ENCODE measurements at regions not wholly inside any gene's neighbourhood (a gene's known extent, or its start where the extent isn't known, plus 50 kb on each side); places are given as distances from the start of the nearest gene placed in this dataset.

DNA sequence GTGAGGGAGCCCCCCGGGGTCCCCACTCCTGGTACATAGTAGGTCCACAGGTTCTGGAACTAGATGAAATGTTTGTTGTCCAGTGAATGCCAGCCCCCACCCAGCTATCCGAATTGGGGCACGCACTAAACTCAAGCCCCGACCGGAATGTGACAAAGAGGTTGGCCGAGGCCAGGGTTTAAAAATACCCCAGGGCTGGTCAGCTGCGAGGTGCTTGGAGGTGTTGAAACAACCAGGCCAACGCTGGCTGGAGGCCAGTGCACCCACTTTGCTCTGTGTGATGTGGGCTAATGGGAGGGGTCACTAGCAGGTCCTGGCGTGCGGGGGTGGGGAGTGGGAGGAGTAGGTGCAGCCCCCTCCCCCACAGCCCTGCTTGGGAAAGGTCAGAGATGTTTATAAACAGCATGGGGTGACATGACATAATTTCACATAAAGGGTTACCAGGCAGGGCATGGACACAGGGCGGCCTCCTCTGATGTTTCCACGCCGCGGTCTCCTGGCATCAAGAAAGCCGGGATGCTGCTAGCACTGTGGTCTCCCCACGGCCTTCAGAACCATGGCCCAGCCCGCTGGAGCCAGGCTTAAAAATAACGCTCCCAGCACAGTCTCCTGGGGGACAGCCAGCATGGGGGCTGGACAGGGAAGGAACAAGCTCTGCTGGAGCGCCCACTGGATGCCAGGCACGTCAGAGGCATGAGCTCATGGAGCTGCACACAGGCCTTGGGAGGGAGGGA is 111.2 kb upstream of the PTPN1 start:
- no peaks in the 10 kb centered on the region for H3K9me3 Mint-ChIP-seq
- peaks cover 0 to 3% (median 1%) of the 10 kb centered on the region in 4 donors for H3K4me1 Mint-ChIP-seq
- peak overlapping the region in 2 of 10 donors; percentile 37 to 56 for H3K27ac Mint-ChIP-seq
- H3K36me3 Mint-ChIP-seq = no peaks in the 10 kb centered on the region
- peaks cover 0 to 4% (median under 1%) of the 10 kb centered on the region in 5 donors for H3K27me3 Mint-ChIP-seq
- DNase-seq = no peak
- no peak for ATAC-seq
- POLR2A ChIA-PET = no interaction called here
- no peak overlapping the region for H3K4me3 Mint-ChIP-seq

GRCh38 chr20:50399555-50399916 is 110.6 kb upstream of the PTPN1 start:
- no peak for ATAC-seq
- no peak overlapping the region for H3K27ac Mint-ChIP-seq

GRCh38 chr20:50399917-50400704 is 110.1 kb upstream of the PTPN1 start:
- peaks cover 0 to 3% (median 0%) of the 10 kb centered on the region in 4 donors for H3K4me1 Mint-ChIP-seq
- H3K4me3 Mint-ChIP-seq = no peak overlapping the region
- ATAC-seq (no peak), DNase-seq (no peak)
- peaks cover 0 to 4% (median 2%) of the 10 kb centered on the region in 5 donors for H3K27me3 Mint-ChIP-seq
- no peaks in the 10 kb centered on the region for H3K36me3 Mint-ChIP-seq
- H3K9me3 Mint-ChIP-seq = no peaks in the 10 kb centered on the region
- POLR2A ChIA-PET = no interaction called here
- H3K27ac Mint-ChIP-seq = peak overlapping the region in 2 of 10 donors; percentile 53 to 80

More at GRCh38 chr20:50399555-50399916, 110.6 kb upstream of the PTPN1 start:
- H3K36me3 Mint-ChIP-seq = no peaks in the 10 kb centered on the region
- peaks cover 0 to 4% (median 2%) of the 10 kb centered on the region in 5 donors for H3K27me3 Mint-ChIP-seq
- no peak overlapping the region for H3K4me3 Mint-ChIP-seq
- H3K9me3 Mint-ChIP-seq = no peaks in the 10 kb centered on the region
- POLR2A ChIA-PET = no interaction called here
- H3K4me1 Mint-ChIP-seq = peaks cover 0 to 3% (median 1%) of the 10 kb centered on the region in 4 donors
- no peak for DNase-seq

DNA sequence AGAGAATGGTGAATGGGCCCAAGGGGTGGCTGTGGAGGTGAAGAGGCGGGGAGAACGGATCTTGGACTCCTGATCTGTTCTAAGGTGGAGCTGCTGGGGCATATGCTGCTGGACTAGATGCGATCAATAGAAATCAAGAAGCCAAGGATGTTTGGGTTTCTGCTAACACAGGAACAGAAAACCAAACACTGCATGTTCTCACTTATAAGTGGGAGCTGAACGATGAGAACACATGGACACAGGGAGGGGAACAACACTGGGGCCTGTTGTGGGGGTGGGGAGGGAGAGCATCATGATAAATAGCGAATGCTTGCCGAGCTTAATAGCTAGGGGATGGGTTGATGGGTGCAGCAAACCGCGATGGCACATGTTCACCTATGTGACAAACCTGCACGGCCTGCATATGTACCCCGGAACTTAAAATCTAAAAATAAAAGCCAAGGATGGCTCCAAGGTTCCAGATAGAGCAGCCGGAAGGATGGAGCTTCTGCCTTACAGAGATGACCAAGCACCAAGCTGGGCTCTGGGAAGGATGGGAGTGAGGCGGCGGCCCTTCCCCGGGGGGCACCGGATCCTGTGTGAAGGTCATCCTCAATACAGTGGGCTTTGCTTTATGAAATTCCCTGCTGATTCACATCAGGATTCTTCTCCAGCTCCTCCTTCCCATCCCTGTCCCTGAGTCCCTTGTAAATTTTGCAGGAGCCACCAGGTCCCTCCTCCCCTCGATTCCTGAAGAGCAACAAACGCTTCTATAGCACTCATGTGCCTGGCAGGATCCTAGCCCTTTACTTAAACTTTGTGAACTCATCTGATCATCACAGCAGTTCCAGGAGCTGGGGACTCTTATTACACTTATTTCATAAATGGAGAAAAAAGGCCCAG is 109.2 kb upstream of the PTPN1 start:
- Mint-ChIP-seq H3K4me3 (no peak overlapping the region), H3K27me3 (peaks cover 0 to 7% (median 2%) of the 10 kb centered on the region in 5 donors), H3K27ac (peak overlapping the region in 1 of 10 donors; percentile 47), H3K36me3 (no peaks in the 10 kb centered on the region), H3K9me3 (no peaks in the 10 kb centered on the region), H3K4me1 (peaks cover 0 to 3% (median 0%) of the 10 kb centered on the region in 4 donors)
- POLR2A ChIA-PET = interaction anchor here (0.6 kb wide), 1 partner anchor 119 kb away, joined by 6 read pairs; no protein-coding TSS in a partner anchor
- ATAC-seq (no peak), DNase-seq (no peak)

- DNase-seq (no peak), ATAC-seq (no peak)
- Mint-ChIP-seq H3K4me3 (no peak overlapping the region), H3K4me1 (peaks cover 0 to 1% (median 0%) of the 10 kb centered on the region in 4 donors), H3K36me3 (no peaks in the 10 kb centered on the region), H3K27me3 (peaks cover 0 to 10% (median 2%) of the 10 kb centered on the region in 5 donors), H3K9me3 (no peaks in the 10 kb centered on the region), H3K27ac (peak overlapping the region in 5 of 10 donors; percentile 19 to 69 (median 54))
- POLR2A ChIA-PET = interaction anchor here (0.6 kb wide), 1 partner anchor 119 kb away, joined by 6 read pairs; no protein-coding TSS in a partner anchor
Measured at GRCh38 chr20:50401587-50402418, 108.4 kb upstream of the PTPN1 start.

GRCh38 chr20:50403565-50404418 is 106.4 kb upstream of the PTPN1 start:
- peaks cover 0 to 10% (median 3%) of the 10 kb centered on the region in 5 donors for H3K27me3 Mint-ChIP-seq
- POLR2A ChIA-PET = no interaction called here

GRCh38 chr20:50404419-50405234 is 105.6 kb upstream of the PTPN1 start:
- POLR2A ChIA-PET = no interaction called here
- H3K27ac Mint-ChIP-seq = peak overlapping the region in 3 of 10 donors; percentile 6 to 70 (median 33)
- ATAC-seq (no peak), DNase-seq (no peak)
- H3K27me3 Mint-ChIP-seq = peaks cover 0 to 10% (median 3%) of the 10 kb centered on the region in 5 donors
- H3K9me3 Mint-ChIP-seq = no peaks in the 10 kb centered on the region
- H3K4me1 Mint-ChIP-seq = no peaks in the 10 kb centered on the region
- no peaks in the 10 kb centered on the region for H3K36me3 Mint-ChIP-seq
- H3K4me3 Mint-ChIP-seq = no peak overlapping the region

More at GRCh38 chr20:50403565-50404418, 106.4 kb upstream of the PTPN1 start:
- Mint-ChIP-seq H3K4me1 (no peaks in the 10 kb centered on the region), H3K27ac (peak overlapping the region in 2 of 10 donors; percentile 6 to 9), H3K9me3 (no peaks in the 10 kb centered on the region), H3K4me3 (no peak overlapping the region), H3K36me3 (no peaks in the 10 kb centered on the region)
- DNase-seq = no peak
- ATAC-seq = no peak

- H3K36me3 Mint-ChIP-seq = peaks cover 0 to 3% (median 0%) of the 10 kb centered on the region in 3 donors
- no peak for ATAC-seq
- peaks cover 0 to under 1% (median 0%) of the 10 kb centered on the region in 9 donors for H3K9me3 Mint-ChIP-seq
- no peak overlapping the region for H3K4me3 Mint-ChIP-seq
- no peak for DNase-seq
- POLR2A ChIA-PET = no interaction called here
- H3K27ac Mint-ChIP-seq = peak overlapping the region in 1 of 10 donors; percentile 56
- H3K27me3 Mint-ChIP-seq = peaks cover 0 to 10% (median 3%) of the 10 kb centered on the region in 5 donors
- no peaks in the 10 kb centered on the region for H3K4me1 Mint-ChIP-seq
Measured at GRCh38 chr20:50405235-50405914, 104.8 kb upstream of the PTPN1 start.

DNA sequence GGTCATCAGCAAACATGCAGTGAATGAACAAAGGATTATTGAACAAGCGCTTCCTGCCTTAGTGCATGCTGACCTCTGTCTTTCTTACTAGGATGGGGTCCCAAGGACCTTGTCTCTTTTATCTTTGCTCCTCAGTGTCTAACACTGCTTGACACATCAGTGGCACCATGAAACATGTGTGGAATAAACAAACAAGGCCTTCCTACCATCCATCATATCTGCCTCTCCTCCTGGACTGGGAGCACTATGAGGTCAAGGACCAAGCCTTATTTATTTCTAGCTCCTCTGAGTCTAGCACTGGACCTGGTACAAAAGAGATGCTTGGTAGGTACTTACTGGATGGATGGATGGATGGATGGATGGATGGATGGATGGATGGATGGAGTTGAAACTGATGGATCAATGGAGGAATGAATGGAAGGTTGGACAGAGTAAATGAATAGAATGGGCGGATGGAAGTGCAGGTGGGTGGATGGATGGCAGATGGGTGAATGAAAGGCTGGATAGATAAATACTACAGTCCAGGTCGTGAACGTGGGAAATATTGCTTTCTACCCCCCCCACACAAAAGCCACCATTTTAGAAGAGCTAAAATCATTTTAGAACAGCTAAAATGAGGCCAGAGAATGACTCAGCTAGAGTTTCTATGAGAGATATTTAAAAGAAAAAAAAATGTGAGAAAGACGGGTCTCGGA is 104.1 kb upstream of the PTPN1 start:
- Mint-ChIP-seq H3K27ac (peak overlapping the region in 1 of 10 donors; percentile 56), H3K9me3 (peaks cover 0 to 3% (median 0%) of the 10 kb centered on the region in 9 donors), H3K36me3 (peaks cover 0 to 4% (median 0%) of the 10 kb centered on the region in 3 donors), H3K4me1 (no peaks in the 10 kb centered on the region), H3K27me3 (peaks cover 0 to 10% (median 3%) of the 10 kb centered on the region in 5 donors), H3K4me3 (no peak overlapping the region)
- POLR2A ChIA-PET = no interaction called here
- ATAC-seq (no peak), DNase-seq (no peak)
